ENCODE measurements at regions not wholly inside any gene's neighbourhood (a gene's known extent, or its start where the extent isn't known, plus 50 kb on each side); places are given as distances from the start of the nearest gene placed in this dataset.
"Not testable (repeated sequence)": the region's sequence is repeated elsewhere in the genome, so short reads cannot be mapped to it uniquely, and the experiment has no call there.

- no peak for DNase-seq
Observed at GRCh38 chr19:13652810-13653590, 111.3 kb upstream of the MRI1 start.

- DNase-seq = no peak
Observed at GRCh38 chr19:13646758-13647157, 117.6 kb upstream of the MRI1 start.

GRCh38 chr19:13644645-13645044 is 119.7 kb upstream of the MRI1 start:
- no peak for DNase-seq

GRCh38 chr19:13640611-13641010 is 123.7 kb upstream of the MRI1 start:
- no peak for DNase-seq

- DNase-seq = no peak
Observed at GRCh38 chr19:13639342-13639929, 124.9 kb upstream of the MRI1 start.

- no peak for DNase-seq
Observed at GRCh38 chr19:13637664-13638063, 126.7 kb upstream of the MRI1 start.

- no peak for DNase-seq
Observed at GRCh38 chr19:13634658-13635057, 128.4 kb upstream of the CACNA1A start.

- DNase-seq = no peak
Observed at GRCh38 chr19:13633522-13633922, 127.2 kb upstream of the CACNA1A start.

GRCh38 chr19:13633109-13633508 is 126.8 kb upstream of the CACNA1A start:
- DNase-seq = no peak

GRCh38 chr19:13632164-13632563 is 125.9 kb upstream of the CACNA1A start:
- DNase-seq = not testable (repeated sequence)

GRCh38 chr19:13629687-13630357 is 123.5 kb upstream of the CACNA1A start:
- DNase-seq = no peak

- no peak for DNase-seq
Observed at GRCh38 chr19:13627531-13627930, 121.3 kb upstream of the CACNA1A start.

- DNase-seq = no peak
Observed at GRCh38 chr19:13623716-13624710, 117.7 kb upstream of the CACNA1A start.

- DNase-seq = no peak
Observed at GRCh38 chr19:13622766-13623715, 116.8 kb upstream of the CACNA1A start.

GRCh38 chr19:13621413-13621812 is 115.1 kb upstream of the CACNA1A start:
- DNase-seq = no peak

- DNase-seq = no peak
Observed at GRCh38 chr19:13619203-13619632, 112.9 kb upstream of the CACNA1A start.

- no peak for DNase-seq
Observed at GRCh38 chr19:13615890-13616289, 109.6 kb upstream of the CACNA1A start.

- no peak for DNase-seq
Observed at GRCh38 chr19:13613447-13613846, 107.2 kb upstream of the CACNA1A start.

- DNase-seq = no peak
Observed at GRCh38 chr19:13611596-13611995, 105.3 kb upstream of the CACNA1A start.

- no peak for DNase-seq
Observed at GRCh38 chr19:13610039-13610691, 103.9 kb upstream of the CACNA1A start.

GRCh38 chr19:13606156-13606555 is 99.9 kb upstream of the CACNA1A start:
- DNase-seq = no peak
